HCT116 (cell line): ENCODE measurements at regions not wholly inside any gene's neighbourhood (a gene's known extent, or its start where the extent isn't known, plus 50 kb on each side); places are given as distances from the start of the nearest gene placed in this dataset.

Experiments used
- ATAC-seq: fragments of 200-7000 bp; cut with Tn5 transposase; 2 replicates; pipeline ENCODE4 v1.9.1; 2020; ENCODE audit warnings: mild to moderate bottlenecking, moderate library complexity
- BruUV-seq: library from RNA; stranded (reverse); fragments of 400-500 nt; replicated peaks from 2 replicates; lab custom pipeline; 2021; lab: Mats Ljungman, UMichigan
- CTCF ChIA-PET: fragments of 300-600 bp; sonication (Branson Sonifier 250); formaldehyde crosslinking; loops from one replicate; lab custom pipeline; 2021; ENCODE audit warnings: antibody characterized with exemption; lab: Charles Lee
- POLR2A ChIA-PET: fragments of 300-600, 350-600 bp; sonication (Branson Sonifier 250); formaldehyde crosslinking; loops from one replicate; lab custom pipeline; 2021; ENCODE audit warnings: antibody characterized with exemption; lab: Charles Lee
- RAD21 ChIA-PET, 2 experiments: fragments of 300-600 bp; sonication (Branson Sonifier 250); formaldehyde crosslinking; loops; one replicate each; lab custom pipeline; 2023; ENCODE audit warnings: low total read pairs in 2 of 2; ENCODE audit not compliant: uncharacterized antibody in 2 of 2, unreplicated experiment in 2 of 2, low non-redundant PET in 1 of 2; lab: Charles Lee
- DNase-seq: peaks from one replicate; pipeline ENCODE4 v3.0.0-alpha.2; 2010; ENCODE audit warnings: low read depth, low spot score
- H2AFZ ChIP-seq: fragments of 200-600 bp; shearing (Covaris generic), sonication (generic); 2 replicates; pipeline ENCODE4 v1.6.1; 2017; ENCODE audit warnings: low read depth, mixed run types, mixed read lengths, antibody characterized with exemption, low read length; ENCODE audit not compliant: poor library complexity, severe bottlenecking
- H3K27ac ChIP-seq: 2 replicates; pipeline ENCODE4 v1.5.1; 2012; ENCODE audit warnings: low read depth, low read length
- H3K27me3 ChIP-seq: fragments of 200-600 bp; sonication (generic); 2 replicates; pipeline ENCODE4 v1.6.1; 2016; ENCODE audit warnings: mixed run types, low read length, mixed read lengths; ENCODE audit not compliant: insufficient read depth
- H3K36me3 ChIP-seq, 2 experiments: fragments of 200-500 bp in 1 of 2; fragments of 200-600 bp in 1 of 2; sonication (Bioruptor generic) in 1 of 2; sonication (generic) in 1 of 2; 2 replicates each; pipeline versions ENCODE4 v1.5.1 to v1.6.1; 2014 to 2016; ENCODE audit warnings: low read length in 2 of 2, inconsistent platforms in 1 of 2, mixed read lengths in 1 of 2, mixed run types in 1 of 2; ENCODE audit not compliant: insufficient read depth in 2 of 2, control insufficient read depth in 1 of 2
- H3K4me1 ChIP-seq, 2 experiments: fragments of 200-600 bp in 1 of 2; sonication (generic) in 1 of 2; 2 replicates each; pipeline versions ENCODE4 v1.5.1 to v1.6.1; 2012 to 2017; ENCODE audit warnings: low read length in 2 of 2, inconsistent platforms in 1 of 2, mild to moderate bottlenecking in 1 of 2, mixed read lengths in 1 of 2, mixed run types in 1 of 2, moderate library complexity in 1 of 2; ENCODE audit not compliant: insufficient read depth in 2 of 2, control insufficient read depth in 1 of 2
- H3K4me2 ChIP-seq: fragments of 200-600 bp; sonication (generic); 2 replicates; pipeline ENCODE4 v1.6.1; 2017; ENCODE audit warnings: mixed run types, low read length, mixed read lengths
- H3K4me3 ChIP-seq, 2 experiments: fragments of 200-600 bp in 1 of 2; sonication (generic) in 1 of 2; replicated peaks in 1 of 2; 2 replicates each; pipeline ENCODE4 v1.5.1; 2011 to 2016; ENCODE audit warnings: low read length in 2 of 2, control low read depth in 1 of 2, low read depth in 1 of 2, mild to moderate bottlenecking in 1 of 2, mixed read lengths in 1 of 2, mixed run types in 1 of 2
- H3K79me2 ChIP-seq: fragments of 200-600 bp; sonication (generic); 2 replicates; pipeline ENCODE4 v1.6.1; 2017; ENCODE audit warnings: mild to moderate bottlenecking, mixed run types, low read length, moderate library complexity, mixed read lengths; ENCODE audit not compliant: insufficient read depth
- H3K9ac ChIP-seq: fragments of 200-600 bp; sonication (generic); 2 replicates; pipeline ENCODE4 v1.6.1; 2016; ENCODE audit warnings: low read length, mixed read lengths
- H3K9me2 ChIP-seq: fragments of 200-600 bp; sonication (generic), shearing (Covaris generic); 2 replicates; pipeline ENCODE4 v1.6.1; 2017; ENCODE audit warnings: mixed run types, mild to moderate bottlenecking, moderate library complexity; ENCODE audit not compliant: insufficient read depth
- H3K9me3 ChIP-seq, 2 experiments: fragments of 200-500 bp in 1 of 2; fragments of 200-600 bp in 1 of 2; sonication (Bioruptor generic) in 1 of 2; sonication (generic) in 1 of 2; 2 replicates each; pipeline ENCODE4 v1.6.1; 2014 to 2017; ENCODE audit warnings: low read length in 2 of 2, mixed read lengths in 2 of 2, inconsistent platforms in 1 of 2, low read depth in 1 of 2, mild to moderate bottlenecking in 1 of 2, mixed run types in 1 of 2, moderate library complexity in 1 of 2; ENCODE audit not compliant: control insufficient read depth in 1 of 2, insufficient read depth in 1 of 2
- H4K20me1 ChIP-seq: fragments of 200-600 bp; sonication (generic), shearing (Covaris generic); 2 replicates; pipeline ENCODE4 v1.6.1; 2017; ENCODE audit warnings: mixed run types, mild to moderate bottlenecking, moderate library complexity; ENCODE audit not compliant: insufficient read depth
- CBX3 ChIP-seq: IDR thresholded peaks from 2 replicates; pipeline ENCODE4 v1.6.1; 2012; ENCODE audit warnings: low read depth
- CEBPB ChIP-seq: IDR thresholded peaks from 2 replicates; pipeline ENCODE4 v1.6.1; 2012; ENCODE audit warnings: low read depth
- CTCF ChIP-seq, 3 experiments: fragments of 200-600 bp in 1 of 3; sonication (generic) in 1 of 3; IDR thresholded peaks in 2 of 3; conservative IDR thresholded peaks in 1 of 3; 2 replicates each; pipeline ENCODE4 v1.5.1; 2012 to 2017; ENCODE audit warnings: low read depth in 2 of 3, low read length in 2 of 3, antibody characterized with exemption in 1 of 3, borderline replicate concordance in 1 of 3, control low read depth in 1 of 3, mild to moderate bottlenecking in 1 of 3, mixed read lengths in 1 of 3, mixed run types in 1 of 3, moderate library complexity in 1 of 3; ENCODE audit not compliant: insufficient read depth in 1 of 3
- EZH2 ChIP-seq: fragments of 200-600 bp; sonication (generic); IDR thresholded peaks from 2 replicates; pipeline ENCODE4 v1.6.1; 2017; ENCODE audit warnings: antibody characterized with exemption, mixed run types
- FOSL1 ChIP-seq: IDR thresholded peaks from 2 replicates; pipeline ENCODE4 v1.6.1; 2012; ENCODE audit warnings: low read depth
- POLR2A ChIP-seq: IDR thresholded peaks from 2 replicates; pipeline ENCODE4 v1.7.0; 2011; ENCODE audit warnings: borderline replicate concordance; ENCODE audit not compliant: insufficient read depth, insufficient read length; ENCODE audit errors: extremely low read depth
- POLR2AphosphoS5 ChIP-seq: IDR thresholded peaks from 2 replicates; pipeline ENCODE4 v1.6.1; 2011; ENCODE audit warnings: mild to moderate bottlenecking, low read depth, low read length, moderate library complexity
- SIN3A ChIP-seq: IDR thresholded peaks from 2 replicates; pipeline ENCODE4 v1.6.1; 2012; ENCODE audit warnings: low read depth
- SRF ChIP-seq: IDR thresholded peaks from 2 replicates; pipeline ENCODE4 v1.6.1; 2012; ENCODE audit warnings: low read depth
- ZFX ChIP-seq: fragments of 450-650 bp; IDR thresholded peaks from 2 replicates; pipeline ENCODE4 v1.6.1; 2017
- intact Hi-C: fragments of 100-400 bp; cut with micrococcal nuclease; formaldehyde crosslinking; loops from 2 replicates; pipeline ENCODE4 v1.10.0; 2022
- TF ChIP-seq, protein P1 (sequence below): IDR thresholded peaks from 2 replicates; pipeline ENCODE4 v1.6.1; 2012
- TF ChIP-seq, protein P2 (sequence below): IDR thresholded peaks from 2 replicates; pipeline ENCODE4 v1.6.1; 2012

DNA sequence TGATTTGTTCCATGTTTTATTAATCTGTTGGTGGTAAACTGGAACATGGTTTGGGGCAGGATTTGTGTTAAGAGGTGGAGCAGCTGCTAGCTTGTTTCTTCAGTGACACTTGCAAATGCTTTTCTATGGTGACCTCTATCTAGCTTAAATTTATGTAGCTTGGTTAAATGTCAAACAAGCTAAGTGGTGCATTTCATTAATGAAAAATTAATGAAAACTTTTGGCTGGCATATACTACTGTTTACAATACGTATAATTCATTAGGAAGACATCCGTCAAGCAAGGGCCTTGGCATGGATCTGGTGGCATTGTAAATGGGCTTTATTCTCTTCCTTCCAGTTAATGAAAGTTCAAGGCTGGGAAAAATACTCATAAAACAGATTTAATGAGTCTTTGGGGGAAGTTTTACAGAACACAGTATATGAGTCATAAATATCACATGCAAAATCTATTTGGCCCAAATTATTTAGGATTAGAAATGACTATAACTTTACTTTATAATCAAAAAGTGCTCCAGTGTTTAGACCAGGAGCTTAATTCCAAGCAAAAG, 807.7 kb upstream of the SEL1L start:
- no peaks in the 10 kb centered on the region for H4K20me1 ChIP-seq
- intact Hi-C loops = no loop called here
- no peak overlapping the region for H3K9ac ChIP-seq
- H3K9me2 ChIP-seq = no peaks in the 10 kb centered on the region
- RAD21 ChIA-PET = no interaction called here
- no TSS peak for BruUV-seq
- CTCF ChIA-PET = no interaction called here
- H3K9me3 ChIP-seq = peaks cover 0 to 32% of the 10 kb centered on the region in 2 experiments; a peak in 2 of 4 replicates
- H3K79me2 ChIP-seq = no peaks in the 10 kb centered on the region
- POLR2A ChIA-PET = no interaction called here
- H2AFZ ChIP-seq = no peak overlapping the region
- H3K4me2 ChIP-seq = no peak overlapping the region
- H3K4me1 ChIP-seq = no peaks in the 10 kb centered on the region
- DNase-seq (no peak), ATAC-seq (no peak)
- no peak for TF ChIP-seq POLR2AphosphoS5
- no peak for TF ChIP-seq CBX3
- TF ChIP-seq, protein P1, sequence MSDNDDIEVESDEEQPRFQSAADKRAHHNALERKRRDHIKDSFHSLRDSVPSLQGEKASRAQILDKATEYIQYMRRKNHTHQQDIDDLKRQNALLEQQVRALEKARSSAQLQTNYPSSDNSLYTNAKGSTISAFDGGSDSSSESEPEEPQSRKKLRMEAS = no peak
- TF ChIP-seq CTCF (IDR thresholded peaks at IDR 0.05 in 2 of 3, conservative IDR thresholded peaks at IDR 0.05 in 1 of 3; ENCODE audit: borderline replicate concordance in 1 of 3, insufficient read depth in 1 of 3, low read depth in 2 of 3, low read length in 2 of 3) = no peak
- no peak for TF ChIP-seq FOSL1
- no peak for TF ChIP-seq POLR2A
- TF ChIP-seq EZH2 = no peak
- no peak for TF ChIP-seq SIN3A
- TF ChIP-seq SRF = no peak
- TF ChIP-seq CEBPB = no peak
- TF ChIP-seq ZFX = no peak
- TF ChIP-seq, protein P2, sequence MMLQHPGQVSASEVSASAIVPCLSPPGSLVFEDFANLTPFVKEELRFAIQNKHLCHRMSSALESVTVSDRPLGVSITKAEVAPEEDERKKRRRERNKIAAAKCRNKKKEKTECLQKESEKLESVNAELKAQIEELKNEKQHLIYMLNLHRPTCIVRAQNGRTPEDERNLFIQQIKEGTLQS = no peak
- no peak overlapping the region for H3K27ac ChIP-seq
- H3K27me3 ChIP-seq = no peaks in the 10 kb centered on the region
- H3K4me3 ChIP-seq = no peak overlapping the region
- H3K36me3 ChIP-seq = no peaks in the 10 kb centered on the region
